Peyer's patch (tissue), 4 donors: ENCODE measurements at regions not wholly inside any gene's neighbourhood (a gene's known extent, or its start where the extent isn't known, plus 50 kb on each side); places are given as distances from the start of the nearest gene placed in this dataset.

Experiments
- CTCF ChIP-seq, 6 experiments: fragments of 450-650 bp in 4 of 6; fragments of 200-600 bp in 2 of 6; sonication (generic) in 1 of 6; IDR thresholded peaks; one replicate each; pipeline ENCODE4 v1.5.1; 2017 to 2019; ENCODE audit warnings: antibody characterized with exemption in 6 of 6, mild to moderate bottlenecking in 3 of 6, moderate library complexity in 1 of 6
- POLR2A ChIP-seq, 2 donors: fragments of 450-650 bp; IDR thresholded peaks; one replicate each; pipeline ENCODE4 v1.5.1; 2017; ENCODE audit warnings: antibody characterized with exemption in 2 of 2, mild to moderate bottlenecking in 2 of 2, moderate library complexity in 2 of 2

GRCh38 chr20:40154514-40154913 lies 534.5 kb downstream of the MAFB start:
- TF ChIP-seq CTCF (IDR thresholded peaks at IDR 0.05): no peak
- no peak for TF ChIP-seq POLR2A (IDR thresholded peaks at IDR 0.05)
